H1 (cell line): ENCODE measurements at regions not wholly inside any gene's neighbourhood (a gene's known extent, or its start where the extent isn't known, plus 50 kb on each side); places are given as distances from the start of the nearest gene placed in this dataset.

Experiments
- ATF2 ChIP-seq: IDR thresholded peaks from 2 replicates; pipeline ENCODE4 v1.6.1; 2012; ENCODE audit warnings: low read length, inconsistent platforms
- CBX8 ChIP-seq: fragments of 300-800, 300-1000 bp; sonication (generic); IDR thresholded peaks from 2 replicates; pipeline ENCODE4 v1.7.1; 2016; ENCODE audit warnings: low read depth, low read length, borderline replicate concordance
- CEBPB ChIP-seq: IDR thresholded peaks from 2 replicates; pipeline ENCODE4 v1.6.1; 2012; ENCODE audit warnings: low read depth, low read length
- GTF2F1 ChIP-seq: IDR thresholded peaks from 2 replicates; pipeline ENCODE4 v1.6.1; 2012; ENCODE audit warnings: low read depth, low read length, improper control_type of control experiment, borderline replicate concordance
- PHF8 ChIP-seq: fragments of 200-600 bp; sonication (generic); conservative IDR thresholded peaks from 2 replicates; pipeline ENCODE4 v1.7.1; 2012; ENCODE audit warnings: low read depth, mild to moderate bottlenecking, inconsistent platforms, low read length, moderate library complexity
- SIRT6 ChIP-seq: IDR thresholded peaks from one replicate; pipeline ENCODE4 v1.7.1; 2012; ENCODE audit warnings: low read length, inconsistent platforms
- TAF7 ChIP-seq: optimal IDR thresholded peaks from 2 replicates; pipeline ENCODE3; 2011; ENCODE audit warnings: low read depth, mild to moderate bottlenecking, inconsistent platforms, low read length, moderate library complexity, borderline replicate concordance

GRCh38 chr2:225270053-225270452, 129.5 kb upstream of the NYAP2 start (continued):
- no peak for TF ChIP-seq CBX8
- no peak for TF ChIP-seq PHF8
- TF ChIP-seq TAF7 = no peak
- TF ChIP-seq CEBPB = no peak
- no peak for TF ChIP-seq GTF2F1
- TF ChIP-seq SIRT6 = no peak
- TF ChIP-seq ATF2 = no peak
